ENCODE measurements at regions not wholly inside any gene's neighbourhood (a gene's known extent, or its start where the extent isn't known, plus 50 kb on each side); places are given as distances from the start of the nearest gene placed in this dataset.

DNA sequence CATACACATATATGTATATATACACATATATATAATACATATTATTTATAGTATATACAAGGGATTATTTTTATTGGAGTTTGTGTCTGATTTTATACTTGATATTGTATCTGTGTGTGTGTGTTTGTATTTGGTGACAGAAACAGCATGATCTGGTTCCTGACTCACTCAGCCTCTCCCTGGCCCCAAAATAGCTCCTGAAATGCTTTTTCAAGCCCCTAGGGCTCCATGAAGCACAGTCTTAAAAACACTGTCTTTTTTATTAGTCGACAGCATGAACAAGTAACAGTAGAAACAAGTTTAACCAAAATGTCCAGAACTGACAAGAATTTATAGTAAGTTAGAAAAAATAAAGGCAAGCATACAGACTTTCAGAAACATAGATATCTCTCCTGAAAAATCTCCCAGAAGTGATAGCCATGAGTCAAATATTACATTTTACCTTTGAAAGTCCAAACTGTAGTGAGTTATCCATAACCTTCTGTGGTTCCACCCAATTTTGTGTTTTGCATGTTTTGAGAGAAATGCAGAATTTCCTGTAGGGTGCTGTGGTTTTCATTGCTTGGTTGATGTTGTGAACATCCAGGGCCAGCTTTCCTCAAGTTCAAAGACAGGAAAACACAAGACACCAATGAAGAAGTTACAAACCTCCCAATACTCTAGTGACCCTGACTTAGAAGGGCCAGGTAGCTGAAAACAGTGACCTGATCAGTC is 98.5 kb upstream of the CCDC80 start:
- H3K79me2 ChIP-seq (ENCODE audit: control insufficient read depth, insufficient read depth, low read length), result no peaks in the 10 kb centered on the region
- peak in 1 of 2 donors; percentile 45 for DNase-seq (ENCODE audit: low read depth in 2 of 2)
- H3K27me3 ChIP-seq (ENCODE audit: control insufficient read depth, insufficient read depth, low read length), result no peaks in the 10 kb centered on the region
- no peaks in the 10 kb centered on the region for H3K9me3 ChIP-seq (ENCODE audit: control insufficient read depth, insufficient read depth, low read depth, low read length)
- no peak overlapping the region for H2AFZ ChIP-seq (ENCODE audit: low read length)
- no peak overlapping the region for H3K4me3 ChIP-seq (replicated peaks in 1 of 4; ENCODE audit: control extremely low read depth in 1 of 4, insufficient read depth in 1 of 4, low read depth in 3 of 4, low read length in 4 of 4)
- no peak overlapping the region for H3K9ac ChIP-seq (ENCODE audit: insufficient read depth, low read length)
- no peaks in the 10 kb centered on the region for H3K4me1 ChIP-seq (ENCODE audit: control insufficient read depth, extremely low read depth, insufficient read depth, low read length)
- no peak overlapping the region for H3K27ac ChIP-seq (ENCODE audit: insufficient read depth, low read length)
- no peaks in the 10 kb centered on the region for H4K20me1 ChIP-seq (ENCODE audit: control insufficient read depth, extremely low read depth, insufficient read depth, low read length)
- H3K36me3 ChIP-seq (ENCODE audit: control insufficient read depth, insufficient read depth, low read length), result no peaks in the 10 kb centered on the region
- TF ChIP-seq, protein P1, sequence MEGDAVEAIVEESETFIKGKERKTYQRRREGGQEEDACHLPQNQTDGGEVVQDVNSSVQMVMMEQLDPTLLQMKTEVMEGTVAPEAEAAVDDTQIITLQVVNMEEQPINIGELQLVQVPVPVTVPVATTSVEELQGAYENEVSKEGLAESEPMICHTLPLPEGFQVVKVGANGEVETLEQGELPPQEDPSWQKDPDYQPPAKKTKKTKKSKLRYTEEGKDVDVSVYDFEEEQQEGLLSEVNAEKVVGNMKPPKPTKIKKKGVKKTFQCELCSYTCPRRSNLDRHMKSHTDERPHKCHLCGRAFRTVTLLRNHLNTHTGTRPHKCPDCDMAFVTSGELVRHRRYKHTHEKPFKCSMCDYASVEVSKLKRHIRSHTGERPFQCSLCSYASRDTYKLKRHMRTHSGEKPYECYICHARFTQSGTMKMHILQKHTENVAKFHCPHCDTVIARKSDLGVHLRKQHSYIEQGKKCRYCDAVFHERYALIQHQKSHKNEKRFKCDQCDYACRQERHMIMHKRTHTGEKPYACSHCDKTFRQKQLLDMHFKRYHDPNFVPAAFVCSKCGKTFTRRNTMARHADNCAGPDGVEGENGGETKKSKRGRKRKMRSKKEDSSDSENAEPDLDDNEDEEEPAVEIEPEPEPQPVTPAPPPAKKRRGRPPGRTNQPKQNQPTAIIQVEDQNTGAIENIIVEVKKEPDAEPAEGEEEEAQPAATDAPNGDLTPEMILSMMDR (conservative IDR thresholded peaks at IDR 0.05 in 1 of 2, IDR thresholded peaks at IDR 0.05 in 1 of 2; ENCODE audit: low read depth in 1 of 2, low read length in 2 of 2), result no peak
- TF ChIP-seq EZH2 (IDR thresholded peaks at IDR 0.05; ENCODE audit: low read length, missing control alignments), result no peak
- H3K4me2 ChIP-seq (ENCODE audit: extremely low read depth, insufficient read depth, low read length), result no peak overlapping the region

DNA sequence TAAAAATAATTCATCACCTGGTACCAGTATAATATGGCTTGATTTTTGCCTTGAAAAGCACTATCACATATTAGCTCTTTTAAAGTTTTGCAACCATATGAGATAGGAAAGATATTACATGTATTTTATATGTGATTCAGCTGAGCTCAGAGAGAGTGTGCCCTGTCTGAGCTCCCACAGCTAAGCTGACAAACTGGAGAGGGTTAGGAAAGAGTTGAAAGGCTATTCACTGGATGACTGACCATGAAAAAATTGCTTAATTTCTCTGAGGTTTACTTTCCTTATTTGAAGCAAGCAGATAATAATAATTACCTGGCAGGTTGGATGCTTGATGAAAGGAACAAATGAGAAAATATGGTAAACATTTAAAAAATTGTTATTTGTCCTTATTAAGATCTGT is 97.4 kb upstream of the CCDC80 start:
- TF ChIP-seq EZH2 (IDR thresholded peaks at IDR 0.05; ENCODE audit: low read length, missing control alignments), result no peak
- TF ChIP-seq, protein P1 (conservative IDR thresholded peaks at IDR 0.05 in 1 of 2, IDR thresholded peaks at IDR 0.05 in 1 of 2; ENCODE audit: low read depth in 1 of 2, low read length in 2 of 2), result no peak
- H3K4me2 ChIP-seq (ENCODE audit: extremely low read depth, insufficient read depth, low read length), result no peak overlapping the region
- no peaks in the 10 kb centered on the region for H3K9me3 ChIP-seq (ENCODE audit: control insufficient read depth, insufficient read depth, low read depth, low read length)
- H3K27ac ChIP-seq (ENCODE audit: insufficient read depth, low read length), result no peak overlapping the region
- H3K4me3 ChIP-seq (replicated peaks in 1 of 4; ENCODE audit: control extremely low read depth in 1 of 4, insufficient read depth in 1 of 4, low read depth in 3 of 4, low read length in 4 of 4), result no peak overlapping the region
- DNase-seq (ENCODE audit: low read depth in 2 of 2), result peak in 1 of 2 donors; percentile 31
- H4K20me1 ChIP-seq (ENCODE audit: control insufficient read depth, extremely low read depth, insufficient read depth, low read length), result no peaks in the 10 kb centered on the region
- no peaks in the 10 kb centered on the region for H3K79me2 ChIP-seq (ENCODE audit: control insufficient read depth, insufficient read depth, low read length)
- no peaks in the 10 kb centered on the region for H3K36me3 ChIP-seq (ENCODE audit: control insufficient read depth, insufficient read depth, low read length)
- H3K9ac ChIP-seq (ENCODE audit: insufficient read depth, low read length), result no peak overlapping the region
- H3K27me3 ChIP-seq (ENCODE audit: control insufficient read depth, insufficient read depth, low read length), result no peaks in the 10 kb centered on the region
- no peak overlapping the region for H2AFZ ChIP-seq (ENCODE audit: low read length)
- no peaks in the 10 kb centered on the region for H3K4me1 ChIP-seq (ENCODE audit: control insufficient read depth, extremely low read depth, insufficient read depth, low read length)

DNA sequence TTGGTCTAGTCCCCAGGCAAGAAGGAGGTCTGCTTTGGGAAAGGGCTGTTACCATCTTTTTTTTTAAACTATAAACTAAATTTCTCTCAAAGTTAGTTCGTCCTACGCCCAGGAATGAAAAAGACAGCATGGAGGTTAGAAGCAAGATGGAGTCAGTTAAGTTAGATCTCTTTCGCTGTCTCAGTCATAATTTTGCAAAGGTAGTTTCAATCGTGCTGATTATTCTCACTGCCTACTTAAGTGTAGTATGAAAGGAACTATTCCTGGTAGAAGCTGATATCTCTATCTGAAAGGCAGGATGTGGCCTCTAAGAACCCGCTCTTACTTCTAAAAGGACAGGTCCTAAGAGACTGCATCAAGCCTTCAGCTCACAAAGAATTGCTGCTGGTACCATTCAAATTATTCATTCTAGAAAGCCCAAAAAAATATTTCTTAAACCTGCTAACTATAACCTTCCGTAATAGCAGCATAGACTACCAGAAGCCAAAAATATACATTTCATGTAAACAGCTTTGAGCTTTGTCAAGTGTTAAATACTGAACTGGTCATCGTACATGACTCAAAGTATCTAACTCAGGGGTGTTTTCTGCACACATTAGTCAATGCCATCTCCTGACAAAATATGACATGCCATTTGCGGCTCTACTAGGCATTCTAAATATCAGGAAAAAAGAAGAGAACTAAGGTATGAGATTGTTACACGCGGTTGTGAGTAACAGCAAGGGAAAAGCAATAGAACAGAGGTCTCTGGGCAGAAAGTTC is 96.0 kb upstream of the CCDC80 start:
- H3K27ac ChIP-seq (ENCODE audit: insufficient read depth, low read length), result no peak overlapping the region
- H3K27me3 ChIP-seq (ENCODE audit: control insufficient read depth, insufficient read depth, low read length), result no peaks in the 10 kb centered on the region

More for the DNA sequence above, 96.0 kb upstream of the CCDC80 start:
- H4K20me1 ChIP-seq (ENCODE audit: control insufficient read depth, extremely low read depth, insufficient read depth, low read length), result no peaks in the 10 kb centered on the region
- no peak for DNase-seq (ENCODE audit: low read depth in 2 of 2)
- no peaks in the 10 kb centered on the region for H3K4me1 ChIP-seq (ENCODE audit: control insufficient read depth, extremely low read depth, insufficient read depth, low read length)
- no peaks in the 10 kb centered on the region for H3K79me2 ChIP-seq (ENCODE audit: control insufficient read depth, insufficient read depth, low read length)
- H3K4me2 ChIP-seq (ENCODE audit: extremely low read depth, insufficient read depth, low read length), result no peak overlapping the region
- TF ChIP-seq, protein P1 (conservative IDR thresholded peaks at IDR 0.05 in 1 of 2, IDR thresholded peaks at IDR 0.05 in 1 of 2; ENCODE audit: low read depth in 1 of 2, low read length in 2 of 2), result no peak
- no peak for TF ChIP-seq EZH2 (IDR thresholded peaks at IDR 0.05; ENCODE audit: low read length, missing control alignments)
- H2AFZ ChIP-seq (ENCODE audit: low read length), result no peak overlapping the region
- no peak overlapping the region for H3K9ac ChIP-seq (ENCODE audit: insufficient read depth, low read length)
- no peaks in the 10 kb centered on the region for H3K9me3 ChIP-seq (ENCODE audit: control insufficient read depth, insufficient read depth, low read depth, low read length)
- H3K36me3 ChIP-seq (ENCODE audit: control insufficient read depth, insufficient read depth, low read length), result no peaks in the 10 kb centered on the region
- no peak overlapping the region for H3K4me3 ChIP-seq (replicated peaks in 1 of 4; ENCODE audit: control extremely low read depth in 1 of 4, insufficient read depth in 1 of 4, low read depth in 3 of 4, low read length in 4 of 4)

All from fibroblast of lung (primary cell).